SK-N-SH treated with all-trans-retinoic acid at 6 μM for 48 hours (cell line): ENCODE measurements at regions not wholly inside any gene's neighbourhood (a gene's known extent, or its start where the extent isn't known, plus 50 kb on each side); places are given as distances from the start of the nearest gene placed in this dataset.

Experiments
- ATAC-seq: fragments of 200-7000 bp; cut with Tn5 transposase; 3 replicates; pipeline ENCODE4 v1.9.1; 2020; ENCODE audit warnings: mild to moderate bottlenecking, moderate library complexity
- ARNTL ChIP-seq: fragments of 450-650 bp; formaldehyde crosslinking; IDR thresholded peaks from 2 replicates; pipeline ENCODE4 v1.5.0; 2020; ENCODE audit warnings: low read depth, mild to moderate bottlenecking, moderate library complexity, borderline replicate concordance
- BACH2 ChIP-seq: fragments of 250-450 bp; sonication (Bioruptor Pico); IDR thresholded peaks from 2 replicates; pipeline ENCODE4 v1.9.0; 2021; ENCODE audit warnings: mild to moderate bottlenecking, borderline replicate concordance
- CSDC2 ChIP-seq: fragments of 250-450 bp; sonication (Bioruptor Pico); IDR thresholded peaks from 2 replicates; pipeline ENCODE4 v1.5.0; 2020; ENCODE audit warnings: mild to moderate bottlenecking, moderate library complexity
- CSRNP3 ChIP-seq: fragments of 250-450 bp; sonication (Bioruptor Pico); IDR thresholded peaks from 2 replicates; pipeline ENCODE4 v1.5.1; 2021; ENCODE audit warnings: mild to moderate bottlenecking, moderate library complexity
- ESRRG ChIP-seq: fragments of 250-450 bp; sonication (Bioruptor Pico); IDR thresholded peaks from 2 replicates; pipeline ENCODE4 v1.6.1; 2021; ENCODE audit warnings: mild to moderate bottlenecking
- GLIS3 ChIP-seq: fragments of 250-450 bp; sonication (Bioruptor Pico); IDR thresholded peaks from 2 replicates; pipeline ENCODE4 v1.5.0; 2020; ENCODE audit warnings: mild to moderate bottlenecking, moderate library complexity
- OSR1 ChIP-seq: fragments of 250-450 bp; sonication (Bioruptor Pico); IDR thresholded peaks from 2 replicates; pipeline ENCODE4 v1.8.0; 2022; ENCODE audit warnings: moderate library complexity, mild to moderate bottlenecking, inconsistent platforms
- PATZ1 ChIP-seq: fragments of 250-450 bp; sonication (Bioruptor Pico); IDR thresholded peaks from 2 replicates; pipeline ENCODE4 v1.8.0; 2020; ENCODE audit warnings: mild to moderate bottlenecking, moderate library complexity, borderline replicate concordance
- PPARA ChIP-seq: fragments of 250-450 bp; sonication (Bioruptor Pico); IDR thresholded peaks from 2 replicates; pipeline ENCODE4 v1.5.0; 2020; ENCODE audit warnings: mild to moderate bottlenecking, borderline replicate concordance
- RARB ChIP-seq: fragments of 250-450 bp; sonication (Bioruptor Pico); IDR thresholded peaks from 2 replicates; pipeline ENCODE4 v1.8.0; 2021; ENCODE audit warnings: mild to moderate bottlenecking, moderate library complexity
- TCF4 ChIP-seq: fragments of 250-450 bp; sonication (Bioruptor Pico); IDR thresholded peaks from 2 replicates; pipeline ENCODE4 v1.8.0; 2021; ENCODE audit warnings: mild to moderate bottlenecking, moderate library complexity, borderline replicate concordance
- TOX ChIP-seq: fragments of 250-450 bp; sonication (Bioruptor Pico); IDR thresholded peaks from 2 replicates; pipeline ENCODE4 v1.8.0; 2021; ENCODE audit warnings: mild to moderate bottlenecking, moderate library complexity, borderline replicate concordance
- ZC3H10 ChIP-seq: fragments of 250-450 bp; sonication (Bioruptor Pico); IDR thresholded peaks from 2 replicates; pipeline ENCODE4 v1.5.1; 2021; ENCODE audit warnings: mild to moderate bottlenecking, moderate library complexity
- ZFP3 ChIP-seq: fragments of 250-450 bp; sonication (Bioruptor Pico); IDR thresholded peaks from 2 replicates; pipeline ENCODE4 v1.5.0; 2020; ENCODE audit warnings: mild to moderate bottlenecking, moderate library complexity
- ZFP30 ChIP-seq: fragments of 450-650 bp; formaldehyde crosslinking; IDR thresholded peaks from 2 replicates; pipeline ENCODE4 v1.5.0; 2022; ENCODE audit warnings: mild to moderate bottlenecking, moderate library complexity
- ZNF565 ChIP-seq: fragments of 450-650 bp; formaldehyde crosslinking; conservative IDR thresholded peaks from 2 replicates; pipeline ENCODE4 v1.5.0; 2020; ENCODE audit warnings: low read depth, mild to moderate bottlenecking, moderate library complexity
- ZNF70 ChIP-seq: fragments of 450-650 bp; formaldehyde crosslinking; IDR thresholded peaks from 2 replicates; pipeline ENCODE4 v1.5.0; 2020; ENCODE audit warnings: mild to moderate bottlenecking, moderate library complexity
- ZNF8 ChIP-seq: fragments of 450-650 bp; formaldehyde crosslinking; IDR thresholded peaks from 2 replicates; pipeline ENCODE4 v1.5.0; 2020; ENCODE audit warnings: mild to moderate bottlenecking, moderate library complexity
- TF ChIP-seq, protein P1 (sequence below): fragments of 250-450 bp; sonication (Bioruptor Pico); IDR thresholded peaks from 2 replicates; pipeline ENCODE4 v1.5.1; 2020; ENCODE audit warnings: low read depth, mild to moderate bottlenecking, moderate library complexity
- TF ChIP-seq, protein P2 (sequence below): fragments of 250-450 bp; sonication (Bioruptor Pico); IDR thresholded peaks from 2 replicates; pipeline ENCODE4 v1.5.0; 2020; ENCODE audit warnings: mild to moderate bottlenecking, moderate library complexity
- TF ChIP-seq, protein P3 (sequence below): fragments of 250-450 bp; sonication (Bioruptor Pico); IDR thresholded peaks from 2 replicates; pipeline ENCODE4 v1.8.0; 2021; ENCODE audit warnings: low read depth, mild to moderate bottlenecking, moderate library complexity, borderline replicate concordance

GRCh38 chr12:126069549-126070165, 1004.4 kb downstream of the AACS start:
- ATAC-seq, result peak; percentile 71

DNA sequence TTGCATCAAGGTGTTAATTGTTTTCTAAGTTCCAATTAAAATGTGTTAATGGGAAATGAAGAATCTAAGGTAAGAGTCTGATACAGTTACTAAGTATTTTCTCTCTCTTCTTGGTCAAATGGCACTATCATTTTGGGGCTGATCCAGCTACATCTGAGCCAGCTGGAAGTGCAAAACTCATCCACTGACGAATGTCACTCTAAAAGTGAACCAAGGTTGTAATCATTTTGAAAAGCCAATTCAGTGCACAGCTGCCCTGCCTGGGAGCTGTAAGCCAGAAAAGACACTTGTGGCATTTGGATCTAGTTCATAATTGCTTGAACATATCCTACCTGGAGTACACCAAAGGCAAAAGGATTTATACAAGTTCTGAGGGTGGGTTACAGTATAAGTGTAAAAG, 1011.3 kb downstream of the AACS start:
- ATAC-seq, result no peak
- TF ChIP-seq, protein P1, sequence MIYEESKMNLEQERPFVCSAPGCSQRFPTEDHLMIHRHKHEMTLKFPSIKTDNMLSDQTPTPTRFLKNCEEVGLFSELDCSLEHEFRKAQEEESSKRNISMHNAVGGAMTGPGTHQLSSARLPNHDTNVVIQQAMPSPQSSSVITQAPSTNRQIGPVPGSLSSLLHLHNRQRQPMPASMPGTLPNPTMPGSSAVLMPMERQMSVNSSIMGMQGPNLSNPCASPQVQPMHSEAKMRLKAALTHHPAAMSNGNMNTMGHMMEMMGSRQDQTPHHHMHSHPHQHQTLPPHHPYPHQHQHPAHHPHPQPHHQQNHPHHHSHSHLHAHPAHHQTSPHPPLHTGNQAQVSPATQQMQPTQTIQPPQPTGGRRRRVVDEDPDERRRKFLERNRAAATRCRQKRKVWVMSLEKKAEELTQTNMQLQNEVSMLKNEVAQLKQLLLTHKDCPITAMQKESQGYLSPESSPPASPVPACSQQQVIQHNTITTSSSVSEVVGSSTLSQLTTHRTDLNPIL (CRISPR knock-in tag), result no peak
- TF ChIP-seq ESRRG (CRISPR knock-in tag), result no peak
- TF ChIP-seq, protein P2, sequence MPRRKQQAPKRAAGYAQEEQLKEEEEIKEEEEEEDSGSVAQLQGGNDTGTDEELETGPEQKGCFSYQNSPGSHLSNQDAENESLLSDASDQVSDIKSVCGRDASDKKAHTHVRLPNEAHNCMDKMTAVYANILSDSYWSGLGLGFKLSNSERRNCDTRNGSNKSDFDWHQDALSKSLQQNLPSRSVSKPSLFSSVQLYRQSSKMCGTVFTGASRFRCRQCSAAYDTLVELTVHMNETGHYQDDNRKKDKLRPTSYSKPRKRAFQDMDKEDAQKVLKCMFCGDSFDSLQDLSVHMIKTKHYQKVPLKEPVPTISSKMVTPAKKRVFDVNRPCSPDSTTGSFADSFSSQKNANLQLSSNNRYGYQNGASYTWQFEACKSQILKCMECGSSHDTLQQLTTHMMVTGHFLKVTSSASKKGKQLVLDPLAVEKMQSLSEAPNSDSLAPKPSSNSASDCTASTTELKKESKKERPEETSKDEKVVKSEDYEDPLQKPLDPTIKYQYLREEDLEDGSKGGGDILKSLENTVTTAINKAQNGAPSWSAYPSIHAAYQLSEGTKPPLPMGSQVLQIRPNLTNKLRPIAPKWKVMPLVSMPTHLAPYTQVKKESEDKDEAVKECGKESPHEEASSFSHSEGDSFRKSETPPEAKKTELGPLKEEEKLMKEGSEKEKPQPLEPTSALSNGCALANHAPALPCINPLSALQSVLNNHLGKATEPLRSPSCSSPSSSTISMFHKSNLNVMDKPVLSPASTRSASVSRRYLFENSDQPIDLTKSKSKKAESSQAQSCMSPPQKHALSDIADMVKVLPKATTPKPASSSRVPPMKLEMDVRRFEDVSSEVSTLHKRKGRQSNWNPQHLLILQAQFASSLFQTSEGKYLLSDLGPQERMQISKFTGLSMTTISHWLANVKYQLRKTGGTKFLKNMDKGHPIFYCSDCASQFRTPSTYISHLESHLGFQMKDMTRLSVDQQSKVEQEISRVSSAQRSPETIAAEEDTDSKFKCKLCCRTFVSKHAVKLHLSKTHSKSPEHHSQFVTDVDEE (CRISPR knock-in tag), result no peak
- TF ChIP-seq, protein P3, sequence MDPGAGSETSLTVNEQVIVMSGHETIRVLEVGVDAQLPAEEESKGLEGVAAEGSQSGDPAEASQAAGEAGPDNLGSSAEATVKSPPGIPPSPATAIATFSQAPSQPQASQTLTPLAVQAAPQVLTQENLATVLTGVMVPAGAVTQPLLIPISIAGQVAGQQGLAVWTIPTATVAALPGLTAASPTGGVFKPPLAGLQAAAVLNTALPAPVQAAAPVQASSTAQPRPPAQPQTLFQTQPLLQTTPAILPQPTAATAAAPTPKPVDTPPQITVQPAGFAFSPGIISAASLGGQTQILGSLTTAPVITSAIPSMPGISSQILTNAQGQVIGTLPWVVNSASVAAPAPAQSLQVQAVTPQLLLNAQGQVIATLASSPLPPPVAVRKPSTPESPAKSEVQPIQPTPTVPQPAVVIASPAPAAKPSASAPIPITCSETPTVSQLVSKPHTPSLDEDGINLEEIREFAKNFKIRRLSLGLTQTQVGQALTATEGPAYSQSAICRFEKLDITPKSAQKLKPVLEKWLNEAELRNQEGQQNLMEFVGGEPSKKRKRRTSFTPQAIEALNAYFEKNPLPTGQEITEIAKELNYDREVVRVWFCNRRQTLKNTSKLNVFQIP (CRISPR knock-in tag), result no peak
- no peak for TF ChIP-seq ZFP3 (CRISPR knock-in tag)
- TF ChIP-seq ZNF565 (CRISPR knock-in tag), result no peak
- TF ChIP-seq TCF4 (CRISPR knock-in tag), result no peak
- TF ChIP-seq BACH2 (CRISPR knock-in tag), result no peak
- no peak for TF ChIP-seq TOX
- no peak for TF ChIP-seq PPARA
- no peak for TF ChIP-seq ARNTL (CRISPR knock-in tag)
- TF ChIP-seq ZFP30 (CRISPR knock-in tag), result no peak
- no peak for TF ChIP-seq RARB (CRISPR knock-in tag)
- TF ChIP-seq ZNF8 (CRISPR knock-in tag), result no peak
- no peak for TF ChIP-seq ZNF70 (CRISPR knock-in tag)
- TF ChIP-seq ZC3H10 (CRISPR knock-in tag), result no peak

More at GRCh38 chr12:126069549-126070165, 1004.4 kb downstream of the AACS start:
- TF ChIP-seq ZNF565 (CRISPR knock-in tag) (no peak), ZNF70 (CRISPR knock-in tag) (no peak), TCF4 (CRISPR knock-in tag) (no peak), ZC3H10 (CRISPR knock-in tag) (no peak), ZFP30 (CRISPR knock-in tag) (no peak), ESRRG (CRISPR knock-in tag) (no peak), TOX (no peak), RARB (CRISPR knock-in tag) (no peak), ZNF8 (CRISPR knock-in tag) (no peak), OSR1 (CRISPR knock-in tag) (no peak), ZFP3 (CRISPR knock-in tag) (no peak), CSRNP3 (CRISPR knock-in tag) (no peak), PATZ1 (CRISPR knock-in tag) (no peak), GLIS3 (CRISPR knock-in tag) (no peak), CSDC2 (no peak)
- TF ChIP-seq, protein P1 (CRISPR knock-in tag), result no peak
